GM23338 (cell line): ENCODE measurements at regions not wholly inside any gene's neighbourhood (a gene's known extent, or its start where the extent isn't known, plus 50 kb on each side); places are given as distances from the start of the nearest gene placed in this dataset.

Experiments used
- ATAC-seq: fragments of 200-7000 bp; cut with Tn5 transposase; 3 replicates; pipeline ENCODE4 v1.9.1; 2020
- DNase-seq: peaks from one replicate; pipeline ENCODE4 v3.0.0-alpha.2; 2015; ENCODE audit warnings: low spot score
- H2AFZ ChIP-seq: fragments of 200-600 bp; sonication (generic); 2 replicates; pipeline ENCODE4 v1.8.0; 2016; ENCODE audit warnings: antibody characterized with exemption, mild to moderate bottlenecking, moderate library complexity
- H3F3A ChIP-seq: fragments of 200-600 bp; sonication (generic); replicated peaks from 2 replicates; pipeline ENCODE4 v1.8.0; 2017; ENCODE audit warnings: antibody characterized with exemption, mixed run types, low read depth
- H3K27ac ChIP-seq: fragments of 200-600 bp; sonication (generic); 2 replicates; pipeline ENCODE4 v1.6.1; 2016; ENCODE audit warnings: low read depth
- H3K27me3 ChIP-seq: fragments of 200-600 bp; sonication (generic); 2 replicates; pipeline ENCODE4 v1.8.0; 2016; ENCODE audit warnings: mild to moderate bottlenecking, mixed run types, moderate library complexity; ENCODE audit not compliant: insufficient read depth
- H3K36me3 ChIP-seq: fragments of 200-600 bp; sonication (generic); 2 replicates; pipeline ENCODE4 v1.8.0; 2016; ENCODE audit warnings: mild to moderate bottlenecking; ENCODE audit not compliant: insufficient read depth
- H3K4me1 ChIP-seq: fragments of 200-600 bp; sonication (generic); 2 replicates; pipeline ENCODE4 v1.8.0; 2016; ENCODE audit warnings: mild to moderate bottlenecking, moderate library complexity; ENCODE audit not compliant: insufficient read depth
- H3K4me2 ChIP-seq: fragments of 200-600 bp; sonication (generic); 2 replicates; pipeline ENCODE4 v1.7.1; 2017; ENCODE audit warnings: mixed run types
- H3K4me3 ChIP-seq: fragments of 200-600 bp; sonication (generic); 2 replicates; pipeline ENCODE4 v1.6.1; 2016; ENCODE audit warnings: mixed run types
- H3K79me2 ChIP-seq: fragments of 200-600 bp; sonication (generic); replicated peaks from 2 replicates; pipeline ENCODE4 v1.8.0; 2017; ENCODE audit warnings: mild to moderate bottlenecking; ENCODE audit not compliant: insufficient read depth
- H3K9me2 ChIP-seq: fragments of 200-600 bp; sonication (generic); 2 replicates; pipeline ENCODE4 v1.8.0; 2017; ENCODE audit not compliant: insufficient read depth
- H4K20me1 ChIP-seq: fragments of 200-600 bp; sonication (generic); replicated peaks from 2 replicates; pipeline ENCODE4 v1.8.0; 2017; ENCODE audit warnings: mild to moderate bottlenecking; ENCODE audit not compliant: insufficient read depth
- H3K27ac Mint-ChIP-seq: 2 replicates; pipeline ENCODE4 v1.8.0; 2020; ENCODE audit warnings: inconsistent platforms, mild to moderate bottlenecking, moderate library complexity, mixed read lengths
- H3K27me3 Mint-ChIP-seq: 3 replicates; pipeline ENCODE4 v1.8.0; 2022; ENCODE audit warnings: low read depth, mild to moderate bottlenecking, moderate library complexity, mixed read lengths, inconsistent platforms; ENCODE audit not compliant: insufficient read depth, poor library complexity
- H3K36me3 Mint-ChIP-seq: 3 replicates; pipeline ENCODE4 v1.8.0; 2021; ENCODE audit warnings: low read depth, mild to moderate bottlenecking, inconsistent platforms, moderate library complexity, mixed read lengths
- H3K4me1 Mint-ChIP-seq: 3 replicates; pipeline ENCODE4 v1.8.0; 2020; ENCODE audit warnings: mild to moderate bottlenecking, inconsistent platforms, mixed read lengths
- H3K4me3 Mint-ChIP-seq: 3 replicates; pipeline ENCODE4 v1.8.0; 2021; ENCODE audit warnings: moderate library complexity, mild to moderate bottlenecking, inconsistent platforms, mixed read lengths
- H3K9me3 Mint-ChIP-seq: 3 replicates; pipeline ENCODE4 v1.8.0; 2020; ENCODE audit warnings: moderate library complexity, mild to moderate bottlenecking, inconsistent platforms, mixed read lengths
- CTCF ChIP-seq, 2 experiments: fragments of 200-600 bp in 1 of 2; sonication (generic) in 1 of 2; conservative IDR thresholded peaks; 2 replicates each; pipeline versions ENCODE4 v1.5.1 to v1.6.1; 2016 to 2017; ENCODE audit warnings: antibody characterized with exemption in 2 of 2, low read depth in 2 of 2, mild to moderate bottlenecking in 2 of 2, moderate library complexity in 1 of 2
- ETS1 ChIP-seq: IDR thresholded peaks from 2 replicates; pipeline ENCODE4 v1.6.1; 2016; ENCODE audit warnings: antibody characterized with exemption
- EZH2phosphoT487 ChIP-seq: fragments of 200-600 bp; sonication (generic); IDR thresholded peaks from one replicate; pipeline ENCODE4 v1.8.1; 2018; ENCODE audit warnings: antibody characterized with exemption; ENCODE audit not compliant: unreplicated experiment
- JUNB ChIP-seq: IDR thresholded peaks from one replicate; pipeline ENCODE4 v1.6.1; 2016; ENCODE audit warnings: antibody characterized with exemption; ENCODE audit not compliant: unreplicated experiment
- POLR2AphosphoS5 ChIP-seq: IDR thresholded peaks from 2 replicates; pipeline ENCODE4 v1.6.1; 2016; ENCODE audit warnings: antibody characterized with exemption, low read depth
- ZNF114 ChIP-seq: fragments of 250-450 bp; sonication (Bioruptor Pico); IDR thresholded peaks from 2 replicates; pipeline ENCODE4 v1.5.0; 2020; ENCODE audit warnings: mild to moderate bottlenecking, moderate library complexity
- ZNF331 ChIP-seq: fragments of 250-450 bp; sonication (Bioruptor Pico); IDR thresholded peaks from 2 replicates; pipeline ENCODE4 v1.5.0; 2020; ENCODE audit warnings: low read depth, mild to moderate bottlenecking, moderate library complexity
- ZNF462 ChIP-seq: fragments of 250-450 bp; sonication (Bioruptor Pico); IDR thresholded peaks from 2 replicates; pipeline ENCODE4 v1.5.0; 2020; ENCODE audit warnings: mild to moderate bottlenecking, moderate library complexity
- TF ChIP-seq, protein P1 (sequence below): IDR thresholded peaks from one replicate; pipeline ENCODE4 v1.6.1; 2018; ENCODE audit warnings: antibody characterized with exemption; ENCODE audit not compliant: unreplicated experiment

GRCh38 chr19:28419312-28419711 is 793.6 kb downstream of the UQCRFS1 start (continued):
- TF ChIP-seq ETS1 (no peak), EZH2phosphoT487 (no peak), CTCF (conservative IDR thresholded peaks at IDR 0.05; ENCODE audit: low read depth in 2 of 2) (no peak)
- TF ChIP-seq, protein P1, sequence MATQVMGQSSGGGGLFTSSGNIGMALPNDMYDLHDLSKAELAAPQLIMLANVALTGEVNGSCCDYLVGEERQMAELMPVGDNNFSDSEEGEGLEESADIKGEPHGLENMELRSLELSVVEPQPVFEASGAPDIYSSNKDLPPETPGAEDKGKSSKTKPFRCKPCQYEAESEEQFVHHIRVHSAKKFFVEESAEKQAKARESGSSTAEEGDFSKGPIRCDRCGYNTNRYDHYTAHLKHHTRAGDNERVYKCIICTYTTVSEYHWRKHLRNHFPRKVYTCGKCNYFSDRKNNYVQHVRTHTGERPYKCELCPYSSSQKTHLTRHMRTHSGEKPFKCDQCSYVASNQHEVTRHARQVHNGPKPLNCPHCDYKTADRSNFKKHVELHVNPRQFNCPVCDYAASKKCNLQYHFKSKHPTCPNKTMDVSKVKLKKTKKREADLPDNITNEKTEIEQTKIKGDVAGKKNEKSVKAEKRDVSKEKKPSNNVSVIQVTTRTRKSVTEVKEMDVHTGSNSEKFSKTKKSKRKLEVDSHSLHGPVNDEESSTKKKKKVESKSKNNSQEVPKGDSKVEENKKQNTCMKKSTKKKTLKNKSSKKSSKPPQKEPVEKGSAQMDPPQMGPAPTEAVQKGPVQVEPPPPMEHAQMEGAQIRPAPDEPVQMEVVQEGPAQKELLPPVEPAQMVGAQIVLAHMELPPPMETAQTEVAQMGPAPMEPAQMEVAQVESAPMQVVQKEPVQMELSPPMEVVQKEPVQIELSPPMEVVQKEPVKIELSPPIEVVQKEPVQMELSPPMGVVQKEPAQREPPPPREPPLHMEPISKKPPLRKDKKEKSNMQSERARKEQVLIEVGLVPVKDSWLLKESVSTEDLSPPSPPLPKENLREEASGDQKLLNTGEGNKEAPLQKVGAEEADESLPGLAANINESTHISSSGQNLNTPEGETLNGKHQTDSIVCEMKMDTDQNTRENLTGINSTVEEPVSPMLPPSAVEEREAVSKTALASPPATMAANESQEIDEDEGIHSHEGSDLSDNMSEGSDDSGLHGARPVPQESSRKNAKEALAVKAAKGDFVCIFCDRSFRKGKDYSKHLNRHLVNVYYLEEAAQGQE: no peak

DNA sequence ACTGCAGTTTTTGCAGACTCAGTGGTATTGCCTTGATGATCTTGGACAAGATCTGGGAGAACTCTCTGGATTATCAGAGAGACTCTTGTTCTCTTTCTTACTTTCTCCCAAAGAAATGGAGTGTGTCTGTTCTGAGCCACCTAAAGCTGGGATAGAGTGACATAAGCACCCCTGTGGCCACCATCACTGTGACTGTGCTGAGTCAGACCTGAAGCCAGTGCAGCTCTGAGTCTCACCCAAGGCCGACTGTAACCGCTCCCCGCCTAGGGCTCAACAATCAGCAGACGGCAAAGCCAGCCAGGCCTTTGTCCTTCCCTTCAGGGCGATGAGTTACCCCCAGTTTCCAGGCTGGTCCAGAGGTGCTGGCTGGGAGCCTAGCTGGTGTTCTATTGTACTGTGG is 795.6 kb downstream of the UQCRFS1 start:
- peaks cover 3% of the 10 kb centered on the region; the same call in 2 of the 3 replicates for H3K4me1 Mint-ChIP-seq
- H3F3A ChIP-seq: no peaks in the 10 kb centered on the region
- H3K27ac ChIP-seq: no peak overlapping the region
- H3K27me3 ChIP-seq: no peaks in the 10 kb centered on the region
- H3K27me3 Mint-ChIP-seq: peaks cover 7% of the 10 kb centered on the region
- H3K36me3 ChIP-seq: no peaks in the 10 kb centered on the region
- H3K9me3 Mint-ChIP-seq: no peaks in the 10 kb centered on the region
- H3K4me2 ChIP-seq: no peak overlapping the region
- no peaks in the 10 kb centered on the region for H3K36me3 Mint-ChIP-seq
- H3K4me3 ChIP-seq: no peak overlapping the region
- DNase-seq (no peak), ATAC-seq (no peak)
- H3K27ac Mint-ChIP-seq: no peak overlapping the region
- H3K4me1 ChIP-seq: no peaks in the 10 kb centered on the region
- H2AFZ ChIP-seq: no peak overlapping the region
- no peaks in the 10 kb centered on the region for H4K20me1 ChIP-seq
- no peak overlapping the region for H3K4me3 Mint-ChIP-seq
- no peaks in the 10 kb centered on the region for H3K79me2 ChIP-seq
- 0 out of 2 replicates have a peak, but pooled peaks cover 4% of the 10 kb centered on the region for H3K9me2 ChIP-seq
- TF ChIP-seq ZNF331 (CRISPR knock-in tag) (no peak), ZNF462 (CRISPR knock-in tag) (no peak), EZH2phosphoT487 (no peak), JUNB (no peak), ZNF114 (CRISPR knock-in tag) (no peak), CTCF (conservative IDR thresholded peaks at IDR 0.05; ENCODE audit: low read depth in 2 of 2) (no peak), POLR2AphosphoS5 (no peak)
